Thyroid gland (tissue), 4 donors: ENCODE measurements at regions not wholly inside any gene's neighbourhood (a gene's known extent, or its start where the extent isn't known, plus 50 kb on each side); places are given as distances from the start of the nearest gene placed in this dataset.

ENCODE experiments used
- CTCF ChIP-seq, 6 experiments: fragments of 200-600 bp in 3 of 6; fragments of 450-650 bp in 3 of 6; sonication (generic) in 3 of 6; IDR thresholded peaks; one replicate each; pipeline ENCODE4 v1.5.1; 2016 to 2019; ENCODE audit warnings: antibody characterized with exemption in 6 of 6, mild to moderate bottlenecking in 2 of 6, inconsistent platforms in 1 of 6, moderate library complexity in 1 of 6
- POLR2A ChIP-seq, 2 donors: fragments of 450-650 bp; IDR thresholded peaks; one replicate each; pipeline ENCODE4 v1.6.1; 2017; ENCODE audit warnings: antibody characterized with exemption in 2 of 2, mild to moderate bottlenecking in 2 of 2, moderate library complexity in 1 of 2

- TF ChIP-seq CTCF (IDR thresholded peaks at IDR 0.05) (no peak), POLR2A (IDR thresholded peaks at IDR 0.05) (no peak)
These were observed 110.7 kb upstream of the IGSF1 start for GRCh38 chrX:131399678-131400428.
